ENCODE measurements at regions not wholly inside any gene's neighbourhood (a gene's known extent, or its start where the extent isn't known, plus 50 kb on each side); places are given as distances from the start of the nearest gene placed in this dataset.

- no peak for DNase-seq (ENCODE audit: low read depth in 4 of 4, low spot score in 2 of 4)
Measured at GRCh38 chr4:117783716-117784115, 250.6 kb upstream of the NDST3 start.

DNA sequence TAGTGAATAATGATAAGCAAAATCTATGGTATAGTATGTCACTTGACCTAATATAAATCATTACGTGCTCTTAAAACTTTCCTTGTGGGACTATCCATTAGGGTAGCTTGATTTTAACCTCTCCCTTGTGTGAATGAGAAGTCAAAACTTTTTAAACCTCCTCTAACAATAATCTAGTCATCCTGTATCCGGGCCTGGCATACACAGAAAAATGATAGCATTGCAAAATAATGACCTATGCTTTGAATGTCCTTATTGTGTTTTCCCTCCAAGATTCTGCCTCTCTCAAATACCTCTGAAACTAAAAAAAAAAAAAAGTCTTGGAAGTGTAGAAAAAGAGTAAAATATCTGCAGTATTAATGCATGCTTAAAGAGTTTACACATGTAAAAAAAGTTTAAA, 250.0 kb upstream of the NDST3 start:
- no peak for DNase-seq (ENCODE audit: low read depth in 4 of 4, low spot score in 2 of 4)

DNA sequence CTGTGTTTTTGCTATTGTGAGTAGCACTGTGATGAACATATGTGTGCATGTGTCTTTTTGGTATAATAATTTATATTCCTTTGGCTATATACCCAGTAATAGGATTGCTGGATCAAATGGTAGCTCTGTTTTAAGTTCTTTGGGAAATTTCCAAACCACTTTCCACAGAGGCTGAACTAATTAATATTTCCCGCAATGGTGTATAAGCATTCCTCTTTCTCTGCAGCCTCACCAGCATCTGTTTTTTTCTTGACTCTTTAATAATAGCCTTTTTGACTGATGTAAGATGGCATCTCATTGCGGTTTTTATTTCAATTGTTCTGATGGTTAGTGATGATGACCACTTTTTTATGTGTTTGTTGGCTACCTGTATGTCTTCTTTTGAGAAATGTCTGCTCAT, 247.7 kb upstream of the NDST3 start:
- DNase-seq (ENCODE audit: low read depth in 4 of 4, low spot score in 2 of 4) = no peak

GRCh38 chr4:117793845-117794480, 240.3 kb upstream of the NDST3 start:
- no peak for DNase-seq (ENCODE audit: low read depth in 4 of 4, low spot score in 2 of 4)

DNA sequence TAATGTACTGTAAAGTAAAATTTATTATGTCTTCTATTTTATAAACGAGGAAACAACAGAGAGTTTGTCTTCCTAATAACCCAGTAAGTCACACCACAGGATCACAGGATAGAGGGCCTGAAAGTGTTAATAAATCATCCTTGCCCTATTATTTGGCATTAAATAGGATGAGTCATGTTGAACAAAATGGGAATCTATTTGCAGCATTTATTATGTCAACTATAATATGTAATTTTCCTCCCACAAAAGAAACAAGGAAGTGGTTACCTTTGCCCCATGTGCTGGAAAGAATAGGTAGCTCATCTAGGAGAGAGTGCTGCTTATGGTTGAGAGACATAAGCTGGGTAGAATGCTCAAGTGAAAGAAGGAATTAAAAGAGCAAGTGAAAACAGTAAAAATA, 237.6 kb upstream of the NDST3 start:
- DNase-seq (ENCODE audit: low read depth in 4 of 4, low spot score in 2 of 4) = no peak

DNA sequence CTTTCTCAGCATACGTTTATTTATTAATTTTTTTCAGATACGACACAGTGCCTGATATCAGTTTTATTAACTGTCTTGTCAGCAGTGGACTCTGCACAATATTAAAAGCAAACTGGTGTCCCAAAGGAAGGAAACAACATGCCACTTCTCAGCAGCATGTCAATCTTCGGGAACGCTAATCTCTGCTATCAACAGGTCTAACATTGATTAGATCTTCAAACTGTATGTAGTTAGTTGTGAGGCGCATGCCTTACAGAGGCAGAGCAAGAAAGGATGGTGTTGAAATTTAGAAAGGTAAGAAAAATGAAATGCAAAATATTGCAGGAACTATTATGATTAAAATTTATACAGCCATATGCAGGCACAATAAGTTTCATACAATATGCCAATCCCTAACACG, 233.7 kb upstream of the NDST3 start:
- DNase-seq (ENCODE audit: low read depth in 4 of 4, low spot score in 2 of 4) = no peak

DNA sequence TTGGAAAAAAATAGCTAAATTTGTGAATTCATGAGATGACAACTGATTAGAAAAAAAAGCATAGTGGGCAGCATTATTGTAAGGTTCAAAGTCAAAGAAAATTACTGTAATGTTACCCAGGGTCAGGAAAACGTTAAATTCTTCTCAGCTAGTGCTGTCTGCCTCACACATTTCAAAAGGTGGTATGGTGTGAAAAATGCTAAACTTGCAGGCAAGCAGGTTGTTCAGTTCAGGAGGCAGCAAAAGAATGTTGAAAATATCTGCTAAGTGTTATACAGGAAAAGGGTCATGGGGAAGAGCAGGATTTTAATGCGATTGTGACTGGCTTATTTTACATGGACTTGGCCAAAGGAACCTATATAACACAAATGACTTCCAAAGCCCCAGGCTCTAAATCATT, 232.5 kb upstream of the NDST3 start:
- no peak for DNase-seq (ENCODE audit: low read depth in 4 of 4, low spot score in 2 of 4)

DNA sequence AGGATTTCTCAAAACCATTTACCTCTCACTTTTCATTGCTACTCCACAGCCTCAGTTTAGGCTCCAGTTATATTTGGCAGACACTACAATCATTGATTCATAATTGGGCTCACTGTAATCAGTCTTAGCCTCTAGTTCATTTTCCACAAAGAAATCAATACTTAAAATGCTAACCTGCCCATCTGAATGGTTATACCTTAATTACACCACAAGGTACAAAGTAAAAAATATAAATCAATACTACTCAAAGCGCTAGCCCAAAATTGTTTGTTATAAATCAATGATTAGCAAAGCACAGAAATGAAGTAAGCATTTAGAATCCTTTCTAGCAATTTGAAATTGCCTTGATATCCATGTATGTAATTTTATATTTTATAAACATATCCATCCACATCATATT, 222.6 kb upstream of the NDST3 start:
- DNase-seq (ENCODE audit: low read depth in 4 of 4, low spot score in 2 of 4) = no peak

DNA sequence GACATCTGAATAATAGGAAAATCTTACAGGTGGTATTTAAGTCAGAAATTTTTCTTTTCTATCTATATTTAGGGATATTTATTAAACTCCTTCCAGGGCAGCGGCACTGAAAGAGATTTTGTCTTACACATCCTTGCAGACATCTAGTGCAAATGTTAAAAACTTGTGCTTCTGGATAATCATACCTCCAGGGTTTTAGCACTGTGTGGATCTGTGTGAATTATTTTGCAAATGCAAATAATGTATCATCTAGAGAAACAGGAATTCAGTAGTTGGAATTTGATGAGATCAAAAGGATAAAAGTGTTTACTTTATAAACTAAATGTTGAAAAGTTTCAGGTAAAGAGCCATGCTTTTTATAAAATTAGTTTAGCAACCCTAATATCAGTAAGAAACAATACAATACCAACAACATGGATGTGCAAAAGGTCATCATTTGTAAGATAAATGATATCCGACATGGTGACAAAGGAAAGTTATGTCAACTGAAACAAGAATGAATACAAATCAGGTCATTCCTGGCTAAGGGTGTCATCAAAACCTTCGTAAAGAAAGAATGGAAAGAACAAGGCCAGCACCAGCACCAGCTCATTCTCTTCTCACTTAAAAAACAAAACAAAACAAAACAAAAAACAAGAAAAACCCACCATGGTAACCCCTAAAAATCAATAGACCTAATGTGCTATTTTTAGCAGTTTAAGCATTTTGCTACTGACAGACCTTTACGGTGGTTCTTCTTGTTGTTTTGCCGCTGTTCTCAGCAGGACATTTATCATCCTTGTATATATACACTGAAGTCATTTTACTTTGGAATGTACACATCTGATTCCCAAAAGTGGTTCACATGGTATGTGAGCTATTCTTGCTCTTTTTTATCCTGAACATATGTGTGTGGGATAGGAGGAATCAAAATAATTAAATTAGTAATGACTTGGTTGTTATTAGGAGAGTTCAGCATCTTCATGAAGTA, 219.7 kb upstream of the NDST3 start:
- DNase-seq (ENCODE audit: low read depth in 4 of 4, low spot score in 2 of 4) = no peak

DNA sequence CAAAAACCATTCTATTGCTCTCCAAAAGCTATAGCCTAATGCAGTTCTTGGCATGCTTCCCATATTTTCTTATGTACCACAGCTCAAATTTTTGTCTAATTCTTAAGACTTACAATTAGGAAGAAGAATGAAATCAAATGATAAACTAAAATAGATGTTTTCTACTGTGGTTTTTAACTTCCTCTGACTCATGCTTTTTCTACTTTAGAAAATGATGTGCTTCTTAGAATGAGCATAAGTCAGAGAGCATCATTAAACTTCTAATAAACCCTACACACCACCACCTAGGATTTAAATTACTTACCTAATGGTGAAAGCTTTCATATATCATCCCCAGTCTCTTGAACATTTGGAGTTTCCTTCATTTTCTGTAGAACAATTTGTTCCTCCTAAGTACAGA, 217.0 kb upstream of the NDST3 start:
- DNase-seq (ENCODE audit: low read depth in 4 of 4, low spot score in 2 of 4) = no peak

DNA sequence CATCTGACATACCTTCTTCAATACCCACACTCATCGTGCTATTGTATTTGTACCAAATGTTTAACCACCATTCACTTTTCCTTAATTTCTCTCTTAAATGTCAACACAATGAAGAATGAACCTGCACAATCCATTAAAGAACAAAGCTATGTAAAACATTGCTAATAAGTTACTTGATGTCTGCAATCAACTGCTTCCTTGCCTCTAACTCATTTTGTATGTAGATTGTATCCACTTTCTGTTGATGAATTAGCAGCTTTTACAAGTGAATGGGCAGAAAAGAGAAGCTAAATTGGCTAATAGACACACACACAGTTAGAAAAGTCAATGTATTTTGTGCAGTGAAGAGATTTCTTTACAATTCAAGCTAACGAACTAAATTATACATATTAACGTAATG, 212.5 kb upstream of the NDST3 start:
- DNase-seq (ENCODE audit: low read depth in 4 of 4, low spot score in 2 of 4) = no peak

DNA sequence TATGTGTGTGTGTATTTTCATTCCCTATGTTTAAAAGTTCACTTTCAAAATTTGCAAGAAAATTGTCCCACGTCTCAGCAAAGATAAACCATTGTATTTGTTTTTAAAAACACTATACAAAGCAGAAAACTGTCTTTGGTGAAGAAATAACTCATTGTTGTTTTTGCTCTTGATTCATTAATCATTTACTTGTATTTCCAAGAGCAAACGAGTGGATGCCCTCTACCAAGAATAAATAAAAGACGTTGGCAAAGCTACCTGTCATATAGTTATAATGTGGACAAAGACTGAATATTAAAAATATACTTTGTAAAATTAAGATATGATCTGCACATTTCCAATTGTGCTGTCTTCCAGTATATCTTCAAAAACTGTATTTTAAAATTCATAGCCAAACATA, 210.9 kb upstream of the NDST3 start:
- DNase-seq (ENCODE audit: low read depth in 4 of 4, low spot score in 2 of 4) = no peak

- no peak for DNase-seq (ENCODE audit: low read depth in 4 of 4, low spot score in 2 of 4)
Measured at GRCh38 chr4:117825600-117825999, 208.7 kb upstream of the NDST3 start.

DNA sequence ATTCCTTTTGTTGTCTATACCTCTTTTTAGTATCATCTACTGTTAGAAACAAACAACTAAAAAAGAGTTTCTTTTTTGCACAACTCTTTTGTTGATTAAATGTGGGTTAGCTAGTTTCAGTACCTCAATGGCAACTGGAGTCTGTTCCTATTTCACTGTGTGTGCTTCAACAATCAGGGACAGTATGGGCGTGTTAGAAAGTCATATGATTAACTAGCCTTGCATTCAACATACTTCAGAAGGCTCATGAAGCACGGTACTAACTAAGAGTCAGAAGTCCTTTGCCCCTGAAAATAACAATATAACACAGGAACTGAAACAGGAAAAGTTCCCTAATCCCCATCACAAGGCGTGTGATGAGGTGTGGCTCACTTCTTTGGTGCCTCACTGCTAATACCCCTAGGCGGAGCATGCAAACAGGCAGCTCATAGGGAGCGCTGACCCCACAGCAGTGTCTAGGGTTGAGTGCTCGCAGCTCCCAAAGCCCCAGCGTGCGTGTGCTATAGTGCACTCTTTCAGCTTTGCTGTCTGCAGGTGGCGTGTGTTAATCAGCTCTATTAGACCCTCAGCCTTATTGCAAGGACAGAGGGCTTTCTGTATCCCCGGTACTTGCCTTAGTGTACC, 203.1 kb upstream of the NDST3 start:
- DNase-seq (ENCODE audit: low read depth in 4 of 4, low spot score in 2 of 4) = no peak

GRCh38 chr4:117835566-117835965, 198.7 kb upstream of the NDST3 start:
- DNase-seq (ENCODE audit: low read depth in 4 of 4, low spot score in 2 of 4) = no peak

GRCh38 chr4:117844594-117844993, 189.7 kb upstream of the NDST3 start:
- no peak for DNase-seq (ENCODE audit: low read depth in 4 of 4, low spot score in 2 of 4)

- no peak for DNase-seq (ENCODE audit: low read depth in 4 of 4, low spot score in 2 of 4)
Measured at GRCh38 chr4:117845270-117845669, 189.0 kb upstream of the NDST3 start.

DNA sequence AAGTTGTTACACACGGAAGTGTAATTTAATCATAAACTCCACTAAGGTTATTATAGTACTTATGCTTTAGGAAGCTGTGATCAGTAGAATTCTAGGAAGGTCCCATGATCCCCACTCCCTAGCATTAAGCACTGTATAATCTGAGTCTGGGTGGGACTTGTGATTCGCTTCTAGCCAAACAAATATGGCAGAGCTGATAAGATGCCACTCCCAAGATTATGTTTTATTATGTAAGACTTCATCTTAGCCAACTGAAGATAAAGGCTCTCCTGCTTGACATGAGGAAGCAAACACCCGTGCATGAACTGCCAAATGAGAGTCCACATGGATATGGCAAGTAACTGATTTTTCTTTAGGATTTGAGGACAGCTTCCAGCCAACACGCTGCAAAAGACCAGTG, 186.4 kb upstream of the NDST3 start:
- DNase-seq (ENCODE audit: low read depth in 4 of 4, low spot score in 2 of 4) = no peak

DNA sequence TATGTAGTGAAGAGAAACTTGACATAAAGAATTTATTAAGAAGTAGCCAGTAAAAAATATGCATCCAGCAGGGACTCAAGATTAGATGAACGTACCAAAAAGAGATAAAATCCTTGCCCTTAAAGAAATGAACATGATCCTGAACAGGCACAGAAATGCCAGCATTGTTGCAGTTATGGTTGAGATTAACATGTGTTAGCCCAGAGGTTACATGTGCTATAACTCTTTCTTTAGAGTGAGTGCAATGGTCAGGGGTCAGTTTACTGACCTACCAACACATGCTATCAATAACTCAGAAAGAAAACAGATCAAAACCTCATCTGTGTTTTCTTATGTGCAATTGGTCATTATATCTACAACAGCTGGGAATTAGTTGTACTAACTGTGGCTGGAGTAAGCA, 166.1 kb upstream of the NDST3 start:
- DNase-seq (ENCODE audit: low read depth in 4 of 4, low spot score in 2 of 4) = no peak

DNA sequence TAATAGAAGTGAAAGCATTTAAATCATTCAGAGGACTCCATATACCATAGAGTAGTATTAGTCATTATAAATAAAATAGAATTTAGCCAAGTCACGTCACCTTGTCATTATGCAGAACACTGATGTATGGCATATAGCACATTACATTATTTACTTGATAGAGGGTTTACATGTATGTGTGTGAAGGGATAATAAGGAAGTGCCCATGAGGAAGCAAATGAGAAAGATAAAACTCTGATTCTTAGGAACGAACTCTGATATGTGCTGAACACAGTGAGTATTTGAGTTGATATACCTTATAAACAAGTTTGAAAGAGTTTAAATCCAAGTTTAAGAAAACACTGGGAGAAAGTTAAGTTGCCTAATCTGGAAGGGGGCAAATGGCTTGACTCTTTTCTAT, 160.5 kb upstream of the NDST3 start:
- no peak for DNase-seq (ENCODE audit: low read depth in 4 of 4, low spot score in 2 of 4)

DNA sequence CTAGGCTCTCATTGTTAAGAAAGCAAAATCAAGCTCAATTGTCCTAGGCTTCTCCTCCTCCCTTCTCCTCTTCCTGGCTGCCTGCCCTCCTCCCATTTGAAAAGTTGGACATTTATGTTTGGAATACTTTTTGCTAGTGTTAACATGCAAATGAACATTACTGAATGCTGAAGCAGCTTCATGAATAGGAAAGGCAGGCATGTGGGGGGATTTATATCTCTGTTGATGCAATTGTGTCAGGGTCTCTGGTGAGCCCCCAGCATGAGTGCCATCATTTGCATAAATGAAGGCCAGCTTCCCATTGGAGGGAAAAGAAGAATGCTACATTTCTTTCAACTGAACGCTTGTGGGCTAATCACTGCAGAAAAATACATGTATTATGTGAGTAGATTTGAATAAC, 160.1 kb upstream of the NDST3 start:
- no peak for DNase-seq (ENCODE audit: low read depth in 4 of 4, low spot score in 2 of 4)

GRCh38 chr4:117889978-117890377, 144.3 kb upstream of the NDST3 start:
- no peak for DNase-seq (ENCODE audit: low read depth in 4 of 4, low spot score in 2 of 4)
